GM21576 (cell line): ENCODE measurements at regions not wholly inside any gene's neighbourhood (a gene's known extent, or its start where the extent isn't known, plus 50 kb on each side); places are given as distances from the start of the nearest gene placed in this dataset.

Experiments used
- ATAC-seq: cut with Tn5 transposase; IDR thresholded peaks from one replicate; pipeline ENCODE4 v1.9.1; 2021; ENCODE audit warnings: mild to moderate bottlenecking, moderate library complexity; ENCODE audit not compliant: unreplicated experiment

- no peak for ATAC-seq
These were observed 195.2 kb downstream of the TLE3 start for GRCh38 chr15:69902414-69903062.

- ATAC-seq: no peak
These were observed 193.9 kb downstream of the TLE3 start for GRCh38 chr15:69903470-69904469.

GRCh38 chr15:69906256-69907185, 191.2 kb downstream of the TLE3 start:
- ATAC-seq: no peak

- no peak for ATAC-seq
These were observed 189.7 kb downstream of the TLE3 start for GRCh38 chr15:69908060-69908459.

GRCh38 chr15:69908590-69909420, 188.9 kb downstream of the TLE3 start:
- ATAC-seq: no peak

GRCh38 chr15:69909719-69910444, 187.8 kb downstream of the TLE3 start:
- no peak for ATAC-seq

- no peak for ATAC-seq
These were observed 187.2 kb downstream of the TLE3 start for GRCh38 chr15:69910514-69910913.

- ATAC-seq: no peak
These were observed 185.6 kb downstream of the TLE3 start for GRCh38 chr15:69912116-69912515.

GRCh38 chr15:69914040-69914439, 183.7 kb downstream of the TLE3 start:
- no peak for ATAC-seq

- ATAC-seq: no peak
These were observed 182.8 kb downstream of the TLE3 start for GRCh38 chr15:69914960-69915359.

GRCh38 chr15:69916169-69916785, 181.4 kb downstream of the TLE3 start:
- ATAC-seq: no peak

- no peak for ATAC-seq
These were observed 180.7 kb downstream of the TLE3 start for GRCh38 chr15:69917056-69917455.

- ATAC-seq: no peak
These were observed 177.9 kb downstream of the TLE3 start for GRCh38 chr15:69919816-69920215.

- no peak for ATAC-seq
These were observed 177.5 kb downstream of the TLE3 start for GRCh38 chr15:69920221-69920620.

GRCh38 chr15:69921626-69922619, 175.8 kb downstream of the TLE3 start:
- ATAC-seq: no peak

GRCh38 chr15:69924531-69924930, 173.2 kb downstream of the TLE3 start:
- ATAC-seq: no peak

- ATAC-seq: no peak
These were observed 171.7 kb downstream of the TLE3 start for GRCh38 chr15:69926006-69926405.

- ATAC-seq: no peak
These were observed 171.0 kb downstream of the TLE3 start for GRCh38 chr15:69926721-69927120.
